AG09309 (cell line): ENCODE measurements at regions not wholly inside any gene's neighbourhood (a gene's known extent, or its start where the extent isn't known, plus 50 kb on each side); places are given as distances from the start of the nearest gene placed in this dataset.

Source experiments
- DNase-seq: peaks from one replicate; pipeline ENCODE4 v3.0.0-alpha.2; 2010; ENCODE audit warnings: low read depth
- H3K4me3 ChIP-seq: 2 replicates; pipeline ENCODE4 v1.5.1; 2011; ENCODE audit warnings: mild to moderate bottlenecking, low read depth, low read length, moderate library complexity; ENCODE audit not compliant: control insufficient read depth
- TF ChIP-seq, protein P1 (sequence below): IDR thresholded peaks from 2 replicates; pipeline ENCODE4 v1.5.1; 2011; ENCODE audit warnings: mild to moderate bottlenecking, low read depth, low read length, inconsistent platforms; ENCODE audit not compliant: insufficient read depth, control insufficient read depth; ENCODE audit errors: missing control alignments

DNA sequence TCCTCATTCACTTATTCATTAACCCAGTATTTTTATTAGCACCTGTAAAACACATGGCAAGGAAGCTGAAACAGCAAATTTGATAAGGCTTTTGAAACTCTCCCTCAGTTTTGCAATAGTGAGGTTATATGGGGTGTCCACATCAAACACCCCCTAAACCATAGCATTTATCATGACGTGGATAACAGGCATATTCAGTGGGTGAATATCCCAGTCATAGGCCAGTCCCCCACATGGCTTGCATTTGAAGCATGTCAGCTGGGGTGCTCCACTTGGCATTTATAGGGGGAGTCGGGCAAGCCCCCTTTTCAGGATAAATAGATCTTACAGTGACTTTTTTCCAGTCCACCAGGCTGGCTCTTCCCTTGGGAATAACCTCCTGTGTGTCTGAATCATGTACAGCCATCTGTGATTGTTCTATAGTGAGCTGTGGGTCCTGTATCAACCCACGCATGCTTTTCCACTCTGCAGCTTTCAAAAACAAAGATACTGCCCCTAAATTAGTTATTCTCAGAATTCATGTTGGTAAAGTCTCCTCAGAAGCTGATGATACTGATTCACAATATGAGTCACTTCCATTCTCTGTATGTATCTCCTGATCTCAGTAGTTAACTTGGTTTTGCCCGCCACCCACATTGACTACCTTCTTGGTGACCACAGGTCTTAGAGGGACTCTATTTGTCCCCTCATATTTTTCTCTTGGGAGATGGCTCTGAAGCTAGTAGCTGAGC lies 84.4 kb upstream of the SPIN1 start:
- TF ChIP-seq, protein P1, sequence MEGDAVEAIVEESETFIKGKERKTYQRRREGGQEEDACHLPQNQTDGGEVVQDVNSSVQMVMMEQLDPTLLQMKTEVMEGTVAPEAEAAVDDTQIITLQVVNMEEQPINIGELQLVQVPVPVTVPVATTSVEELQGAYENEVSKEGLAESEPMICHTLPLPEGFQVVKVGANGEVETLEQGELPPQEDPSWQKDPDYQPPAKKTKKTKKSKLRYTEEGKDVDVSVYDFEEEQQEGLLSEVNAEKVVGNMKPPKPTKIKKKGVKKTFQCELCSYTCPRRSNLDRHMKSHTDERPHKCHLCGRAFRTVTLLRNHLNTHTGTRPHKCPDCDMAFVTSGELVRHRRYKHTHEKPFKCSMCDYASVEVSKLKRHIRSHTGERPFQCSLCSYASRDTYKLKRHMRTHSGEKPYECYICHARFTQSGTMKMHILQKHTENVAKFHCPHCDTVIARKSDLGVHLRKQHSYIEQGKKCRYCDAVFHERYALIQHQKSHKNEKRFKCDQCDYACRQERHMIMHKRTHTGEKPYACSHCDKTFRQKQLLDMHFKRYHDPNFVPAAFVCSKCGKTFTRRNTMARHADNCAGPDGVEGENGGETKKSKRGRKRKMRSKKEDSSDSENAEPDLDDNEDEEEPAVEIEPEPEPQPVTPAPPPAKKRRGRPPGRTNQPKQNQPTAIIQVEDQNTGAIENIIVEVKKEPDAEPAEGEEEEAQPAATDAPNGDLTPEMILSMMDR = no peak
- peak; percentile 39 for DNase-seq
- no peak overlapping the region for H3K4me3 ChIP-seq

DNA sequence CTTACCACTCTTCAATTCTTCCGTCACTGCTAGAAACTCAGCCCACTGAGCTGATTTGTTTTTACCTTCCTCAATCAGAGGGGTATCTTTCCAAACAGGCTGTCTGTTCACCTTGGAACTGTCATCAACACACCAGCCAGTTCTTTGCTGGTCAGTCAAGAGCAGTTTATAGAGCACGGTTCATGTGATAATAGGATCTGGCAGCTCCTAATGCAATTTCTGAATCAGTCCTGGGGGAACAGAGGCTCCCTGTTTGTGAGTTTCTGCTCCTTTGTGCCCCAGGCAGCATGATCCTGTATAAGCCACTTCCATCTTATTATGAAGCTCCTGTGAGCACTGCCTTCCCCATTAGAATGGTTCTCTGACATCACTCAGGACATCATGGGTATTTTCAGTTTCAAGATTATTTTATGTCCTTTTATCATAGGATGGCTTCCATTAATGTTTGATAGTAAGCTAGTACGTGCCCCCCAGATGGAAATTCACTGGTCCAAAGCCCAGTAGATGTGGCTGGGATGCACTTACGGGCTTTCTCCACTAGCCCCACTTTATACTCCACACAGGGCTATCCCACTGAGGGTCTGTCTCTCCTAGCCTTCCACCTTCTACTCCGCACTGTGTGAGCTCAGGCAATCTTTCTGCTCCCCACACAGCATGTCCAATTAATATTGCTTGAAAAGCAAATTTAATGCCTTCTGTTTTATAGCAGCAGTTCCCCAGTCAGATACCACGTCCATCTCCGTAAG lies 85.5 kb upstream of the SPIN1 start:
- TF ChIP-seq, protein P1 = no peak

DNA sequence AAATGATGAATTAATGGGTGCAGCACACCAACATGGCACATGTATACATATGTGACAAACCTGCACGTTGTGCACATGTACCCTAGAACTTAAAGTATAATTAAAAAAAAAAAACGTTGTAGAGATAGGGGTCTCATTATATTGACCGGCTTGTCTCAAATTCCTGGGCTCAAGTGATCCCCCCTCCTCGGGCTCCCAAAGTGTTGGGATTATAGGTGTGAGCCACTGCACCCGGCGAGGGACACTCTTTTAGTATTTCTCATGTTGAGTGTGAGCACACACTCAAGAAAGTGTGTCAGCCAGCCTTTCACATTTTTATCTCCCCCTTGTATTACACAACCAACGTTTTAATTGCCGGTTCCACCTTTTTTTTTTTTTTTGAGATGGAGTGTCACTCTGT lies 87.7 kb upstream of the SPIN1 start:
- DNase-seq = no peak
- H3K4me3 ChIP-seq = no peak overlapping the region
- TF ChIP-seq, protein P1 = no peak

More for the DNA sequence above, 85.5 kb upstream of the SPIN1 start:
- no peak overlapping the region for H3K4me3 ChIP-seq
- DNase-seq = no peak

DNA sequence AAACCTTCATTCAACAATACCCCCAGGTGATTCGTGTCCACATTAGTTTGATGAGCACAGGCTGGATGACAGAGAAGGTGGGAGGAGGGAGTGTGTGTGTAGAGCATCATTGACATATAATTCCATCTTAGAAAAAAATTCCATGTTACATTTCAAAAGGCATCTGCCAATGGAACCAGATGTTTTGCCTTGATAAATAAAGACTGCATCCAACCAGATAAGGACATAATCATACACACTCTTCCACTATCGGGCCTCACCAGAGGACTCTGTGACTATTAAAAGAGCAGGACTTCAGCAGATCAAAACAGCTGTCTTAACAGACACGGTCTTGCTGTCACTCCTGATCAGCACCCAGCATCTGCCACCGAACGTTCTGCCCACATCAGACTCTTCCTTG lies 96.4 kb upstream of the SPIN1 start:
- TF ChIP-seq, protein P1 = no peak
- DNase-seq = no peak
- no peak overlapping the region for H3K4me3 ChIP-seq

DNA sequence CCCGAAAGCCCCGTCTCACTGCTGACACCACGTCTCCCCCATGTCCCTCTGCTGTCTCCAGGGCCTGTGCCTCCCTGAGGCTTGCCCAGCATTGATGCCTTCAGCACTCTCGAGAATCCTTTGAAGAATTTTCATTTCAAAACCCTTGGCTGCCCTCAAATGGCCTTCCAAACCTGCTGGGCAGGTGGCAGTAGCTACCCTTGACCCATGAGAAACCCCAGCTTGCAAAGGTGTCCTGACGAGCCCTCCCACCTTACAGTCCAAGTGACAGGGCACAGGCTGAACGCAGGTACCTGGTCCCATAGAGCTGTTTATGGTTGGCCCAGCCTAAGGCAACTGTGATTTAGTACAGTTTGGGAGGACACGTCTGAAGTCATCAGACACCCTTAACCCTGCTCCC lies 97.2 kb upstream of the SPIN1 start:
- DNase-seq = no peak
- no peak overlapping the region for H3K4me3 ChIP-seq
- TF ChIP-seq, protein P1 = no peak

DNA sequence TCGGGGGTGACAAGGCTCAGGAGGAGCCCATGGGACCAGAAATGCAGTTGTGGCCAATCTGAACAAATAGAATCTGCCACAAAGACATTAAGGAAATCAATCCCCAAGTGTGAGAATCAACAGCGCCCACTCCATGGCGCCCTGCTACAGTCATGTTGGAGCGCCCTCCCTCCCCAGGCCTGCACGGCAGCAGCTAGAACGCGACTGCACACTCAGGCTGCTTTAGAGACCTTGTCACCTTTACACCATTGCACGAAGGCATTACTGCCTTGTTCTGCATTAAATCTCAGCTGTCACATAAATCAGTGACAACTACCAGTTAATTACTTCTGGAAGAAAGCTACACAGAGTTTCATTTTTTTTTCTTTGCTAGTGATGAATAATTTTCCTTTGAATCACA lies 98.7 kb upstream of the SPIN1 start:
- no peak for DNase-seq
- TF ChIP-seq, protein P1 = no peak
- no peak overlapping the region for H3K4me3 ChIP-seq
